NCI-H146 (cell line): ENCODE measurements at regions not wholly inside any gene's neighbourhood (a gene's known extent, or its start where the extent isn't known, plus 50 kb on each side); places are given as distances from the start of the nearest gene placed in this dataset.
"Not testable (repeated sequence)": the region's sequence is repeated elsewhere in the genome, so short reads cannot be mapped to it uniquely, and the experiment has no call there.

ENCODE experiments used
- DNase-seq: peaks from one replicate; lab custom pipeline; 2025; lab: John Stamatoyannopoulos, UW

DNA sequence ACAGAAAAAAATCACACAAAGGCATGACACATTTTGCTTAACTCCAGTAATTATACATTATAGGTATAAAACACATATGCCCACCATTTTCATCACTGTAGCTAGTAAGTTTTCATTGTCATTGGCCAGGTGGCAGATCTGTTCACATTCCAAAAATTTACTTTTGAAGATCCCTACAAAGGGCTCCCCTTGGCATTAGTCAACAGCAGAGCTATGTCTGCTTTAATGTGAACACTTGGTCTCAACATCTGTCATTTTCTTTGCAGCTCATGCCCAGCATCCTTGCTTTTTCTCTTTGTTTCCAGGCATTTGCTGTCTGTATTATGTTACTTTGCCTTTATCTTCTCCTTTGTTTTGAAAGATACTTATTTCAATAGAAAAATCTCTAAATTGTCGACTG, 519.1 kb upstream of the FOXG1 start:
- peak; percentile 86 for DNase-seq

DNA sequence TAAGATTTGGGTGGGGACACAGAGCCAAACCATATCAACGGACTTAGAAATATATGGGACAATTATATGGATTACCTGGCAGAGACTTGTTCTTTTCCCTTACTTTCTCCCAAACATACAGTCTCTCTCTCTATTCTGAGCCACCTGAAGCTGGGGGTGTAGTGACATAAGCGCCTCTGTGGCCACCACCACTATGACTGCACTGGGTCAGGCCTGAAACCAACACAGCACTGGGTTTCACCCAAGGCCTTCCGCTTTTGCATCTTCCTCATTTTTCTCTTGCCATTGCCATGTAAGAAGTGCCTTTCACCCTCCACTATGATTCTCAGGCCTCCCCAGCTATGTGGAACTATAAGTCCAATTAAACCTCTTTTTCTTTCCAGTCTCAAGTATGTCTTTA, 514.5 kb upstream of the FOXG1 start:
- not testable (repeated sequence) for DNase-seq

- DNase-seq: no peak
Measured at GRCh38 chr14:28254768-28255167, 511.8 kb upstream of the FOXG1 start.

DNA sequence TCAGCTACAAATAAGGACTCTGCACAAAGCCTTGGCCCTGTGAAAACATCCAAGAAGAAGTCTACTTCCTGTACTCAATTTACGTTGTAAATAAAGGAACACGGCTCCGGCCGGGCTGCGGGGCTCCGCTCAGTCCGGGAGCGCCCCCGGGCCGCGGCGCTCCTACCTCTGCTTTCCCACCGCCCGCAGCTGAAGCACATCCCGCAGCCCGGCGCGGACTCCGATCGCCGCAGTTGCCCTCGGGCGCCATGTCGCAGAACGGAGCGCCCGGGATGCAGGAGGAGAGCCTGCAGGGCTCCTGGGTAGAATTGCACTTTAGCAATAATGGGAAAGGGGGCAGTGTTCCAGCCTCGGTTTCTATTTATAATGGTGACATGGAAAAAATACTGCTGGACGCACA, 502.3 kb upstream of the FOXG1 start:
- DNase-seq: no peak

- DNase-seq: no peak
Measured at GRCh38 chr14:28272270-28272669, 494.3 kb upstream of the FOXG1 start.

GRCh38 chr14:28280530-28280929, 486.1 kb upstream of the FOXG1 start:
- no peak for DNase-seq

- no peak for DNase-seq
Measured at GRCh38 chr14:28280997-28281598, 485.5 kb upstream of the FOXG1 start.

GRCh38 chr14:28284546-28285300, 481.9 kb upstream of the FOXG1 start:
- DNase-seq: no peak

- DNase-seq: no peak
Measured at GRCh38 chr14:28294834-28295440, 471.6 kb upstream of the FOXG1 start.

GRCh38 chr14:28297559-28297958, 469.0 kb upstream of the FOXG1 start:
- DNase-seq: no peak

DNA sequence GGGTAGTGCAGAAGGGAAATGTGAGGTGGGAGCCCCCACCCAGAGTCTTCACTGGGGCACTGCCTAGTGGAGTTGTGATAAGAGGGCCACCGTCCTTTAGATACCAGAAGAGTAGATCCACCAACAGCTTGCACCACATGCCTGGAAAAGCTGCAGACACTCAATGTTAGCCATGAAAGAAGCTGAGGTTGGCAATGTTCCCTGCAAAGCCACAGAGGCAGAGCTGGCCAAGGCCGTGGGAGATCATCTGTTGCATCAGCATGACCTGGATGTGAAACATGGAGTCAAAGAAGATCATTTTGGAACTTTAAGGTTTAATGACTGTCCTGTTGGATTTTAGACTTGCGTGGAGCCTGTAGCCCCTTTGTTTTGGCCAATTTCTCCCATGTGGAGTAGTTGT, 468.4 kb upstream of the FOXG1 start:
- DNase-seq: no peak

DNA sequence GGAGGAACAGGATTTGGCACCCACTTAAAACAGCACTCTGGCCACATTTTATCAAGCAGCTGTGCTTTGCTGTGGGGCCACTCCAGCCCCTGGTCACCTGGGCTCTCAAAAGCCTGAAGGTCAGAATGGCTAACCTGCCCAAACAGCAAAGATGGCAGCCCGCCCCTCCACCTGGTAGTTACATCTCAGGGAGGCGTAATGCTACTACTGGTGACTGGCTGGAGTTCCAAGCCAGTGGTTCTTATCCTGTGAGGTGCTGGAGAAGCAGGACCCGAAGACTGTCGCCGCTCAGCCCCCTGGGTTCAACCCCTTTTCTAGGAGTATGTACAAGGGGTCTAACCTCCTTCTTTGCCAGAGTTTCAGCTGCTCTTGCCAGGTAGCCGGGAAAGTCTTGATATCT, 467.4 kb upstream of the FOXG1 start:
- DNase-seq: no peak

DNA sequence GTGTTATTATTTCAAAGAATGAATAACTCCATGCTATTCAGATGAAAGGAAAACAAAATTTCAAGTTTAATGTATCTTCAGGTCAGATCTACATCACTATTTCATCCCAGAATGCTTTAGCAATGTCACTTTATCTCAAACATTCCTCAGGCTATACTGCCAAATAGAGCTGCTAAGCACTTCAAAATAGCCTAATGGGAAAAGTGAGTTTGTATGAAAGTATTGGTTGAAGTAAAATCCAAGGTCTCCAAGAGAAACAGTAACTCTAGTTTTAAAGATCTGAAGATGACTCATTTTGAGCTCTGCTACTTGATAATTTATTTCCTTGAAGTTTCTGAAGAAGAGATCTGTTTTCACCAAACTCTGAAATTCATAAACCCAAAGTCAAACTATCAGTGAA, 466.2 kb upstream of the FOXG1 start:
- DNase-seq: no peak

- no peak for DNase-seq
Measured at GRCh38 chr14:28301179-28301578, 465.4 kb upstream of the FOXG1 start.

GRCh38 chr14:28303248-28303647, 463.3 kb upstream of the FOXG1 start:
- peak; percentile 63 for DNase-seq

GRCh38 chr14:28305938-28306337, 460.6 kb upstream of the FOXG1 start:
- no peak for DNase-seq

DNA sequence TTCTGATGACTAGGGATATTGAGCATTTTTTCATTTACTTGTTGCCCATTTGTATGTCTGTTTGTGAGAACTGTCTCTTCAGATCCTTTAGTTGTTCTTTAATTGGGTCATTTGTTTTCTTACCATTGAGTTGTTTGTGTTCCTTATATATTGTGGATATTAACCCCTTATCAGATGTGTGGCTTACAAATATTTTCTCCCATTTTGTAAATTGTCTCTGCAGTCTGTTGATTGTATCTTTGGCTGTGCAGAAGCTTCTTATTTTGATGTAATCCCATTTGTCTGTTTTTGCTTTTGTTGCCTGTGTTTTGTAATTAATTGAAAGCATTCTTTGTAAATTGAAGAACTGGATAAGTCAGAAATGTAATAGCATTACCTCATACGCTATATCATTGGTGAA, 459.1 kb upstream of the FOXG1 start:
- DNase-seq: no peak

- DNase-seq: no peak
Measured at GRCh38 chr14:28308734-28309133, 457.9 kb upstream of the FOXG1 start.

DNA sequence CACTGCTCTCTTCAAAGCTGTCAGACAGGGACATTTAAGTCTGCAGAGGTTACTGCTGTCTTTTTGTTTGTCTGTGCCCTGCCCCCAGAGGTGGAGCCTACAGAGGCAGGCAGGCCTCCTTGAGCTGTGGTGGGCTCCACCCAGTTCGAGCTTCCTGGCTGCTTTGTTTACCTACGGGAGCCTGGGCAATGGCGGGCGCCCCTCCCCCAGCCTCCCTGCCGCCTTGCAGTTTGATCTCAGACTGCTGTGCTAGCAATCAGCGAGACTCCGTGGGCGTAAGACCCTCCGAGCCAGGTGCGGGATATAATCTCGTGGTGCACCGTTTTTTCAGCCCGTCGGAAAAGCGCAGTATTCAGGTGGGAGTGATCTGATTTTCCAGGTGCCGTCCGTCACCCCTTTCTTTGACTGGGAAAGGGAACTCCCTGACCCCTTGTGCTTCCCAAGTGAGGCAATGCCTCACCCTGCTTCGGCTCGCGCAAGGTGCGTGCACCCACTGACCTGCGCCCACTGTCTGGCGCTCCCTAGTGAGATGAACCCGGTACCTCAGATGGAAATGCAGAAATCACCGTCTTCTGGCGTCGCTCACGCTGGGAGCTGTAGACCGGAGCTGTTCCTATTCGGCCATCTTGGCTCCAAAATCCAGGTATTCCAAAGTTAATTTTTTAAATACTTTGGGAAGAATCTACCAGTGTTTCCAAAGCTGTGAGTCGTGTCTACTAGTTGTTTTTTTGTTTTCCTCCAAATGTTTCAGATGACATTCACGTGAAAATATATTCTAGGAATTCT, 448.5 kb upstream of the FOXG1 start:
- not testable (repeated sequence) for DNase-seq

- DNase-seq: no peak
Measured at GRCh38 chr14:28321475-28322244, 444.9 kb upstream of the FOXG1 start.

- DNase-seq: peak; percentile 31
Measured at GRCh38 chr14:28323366-28323765, 443.2 kb upstream of the FOXG1 start.
